ENCODE measurements at regions not wholly inside any gene's neighbourhood (a gene's known extent, or its start where the extent isn't known, plus 50 kb on each side); places are given as distances from the start of the nearest gene placed in this dataset.
"Not testable (repeated sequence)": the region's sequence is repeated elsewhere in the genome, so short reads cannot be mapped to it uniquely, and the experiment has no call there.

- DNase-seq (ENCODE audit: low read depth in 2 of 2), result no peak
Measured at GRCh38 chr12:41680155-41680554, 464.5 kb downstream of the GXYLT1 start.

DNA sequence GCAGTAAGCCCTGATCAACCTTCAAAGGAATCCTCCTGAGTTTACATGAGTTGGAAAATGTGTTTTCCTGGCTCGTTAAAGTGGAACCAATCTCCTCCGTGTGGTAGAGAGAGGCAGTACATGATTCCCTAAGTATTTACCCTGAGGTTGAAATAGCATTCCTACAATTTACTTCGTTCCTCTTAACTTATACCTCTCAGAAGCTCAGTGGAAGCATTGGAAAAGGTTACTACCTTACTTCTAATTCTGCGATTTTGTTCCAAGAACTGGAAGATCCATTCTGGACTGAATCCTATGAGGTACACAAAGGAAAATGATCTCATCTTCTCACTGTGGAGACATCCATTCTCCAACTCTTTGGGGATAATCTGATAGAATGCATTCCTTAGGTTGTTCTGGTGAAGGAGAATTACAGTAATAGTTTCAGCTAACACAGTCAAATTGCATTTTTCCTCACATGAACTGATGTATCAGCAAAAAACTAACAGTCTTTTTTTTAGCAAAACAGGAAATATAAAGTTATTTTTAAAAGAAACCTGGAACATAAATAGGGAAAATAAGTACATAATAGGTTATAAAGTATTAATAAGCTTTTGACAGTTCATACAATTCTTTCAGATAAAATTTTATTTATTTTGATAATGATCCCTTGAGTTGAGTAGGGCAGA, 475.6 kb downstream of the PDZRN4 start:
- DNase-seq (ENCODE audit: low read depth in 2 of 2), result no peak

DNA sequence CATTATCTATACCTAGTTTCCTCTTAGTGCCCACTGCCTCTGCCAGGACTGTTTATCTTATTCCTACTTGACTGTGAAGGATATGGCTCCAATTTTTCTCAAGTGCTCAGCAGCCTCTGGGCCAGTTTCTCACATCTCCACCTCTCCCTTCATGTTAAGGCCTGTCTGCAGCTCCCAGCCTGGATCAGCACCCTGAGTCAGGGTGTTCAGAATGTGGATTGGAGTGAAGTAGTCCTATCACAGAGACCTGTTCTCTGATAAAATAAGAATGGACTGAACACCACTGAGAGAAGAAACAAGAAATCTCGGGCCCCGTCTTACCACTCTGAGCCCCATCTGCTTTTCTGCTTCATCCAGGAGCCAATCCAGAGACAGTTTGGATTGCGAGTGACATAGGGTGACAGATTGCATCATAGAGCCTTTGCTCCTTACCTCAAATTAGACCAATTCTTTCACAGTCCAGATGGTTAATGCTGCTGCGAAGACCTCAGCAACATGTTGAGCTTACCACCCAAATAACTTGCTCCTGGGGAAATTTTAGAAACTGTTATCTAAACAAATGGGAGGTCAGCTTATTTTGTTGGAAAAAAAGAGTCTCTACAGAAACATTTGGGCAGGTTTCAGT, 473.1 kb downstream of the PDZRN4 start:
- DNase-seq (ENCODE audit: low read depth in 2 of 2), result no peak

- no peak for DNase-seq (ENCODE audit: low read depth in 2 of 2)
Measured at GRCh38 chr12:41656454-41656853, 468.3 kb downstream of the PDZRN4 start.

DNA sequence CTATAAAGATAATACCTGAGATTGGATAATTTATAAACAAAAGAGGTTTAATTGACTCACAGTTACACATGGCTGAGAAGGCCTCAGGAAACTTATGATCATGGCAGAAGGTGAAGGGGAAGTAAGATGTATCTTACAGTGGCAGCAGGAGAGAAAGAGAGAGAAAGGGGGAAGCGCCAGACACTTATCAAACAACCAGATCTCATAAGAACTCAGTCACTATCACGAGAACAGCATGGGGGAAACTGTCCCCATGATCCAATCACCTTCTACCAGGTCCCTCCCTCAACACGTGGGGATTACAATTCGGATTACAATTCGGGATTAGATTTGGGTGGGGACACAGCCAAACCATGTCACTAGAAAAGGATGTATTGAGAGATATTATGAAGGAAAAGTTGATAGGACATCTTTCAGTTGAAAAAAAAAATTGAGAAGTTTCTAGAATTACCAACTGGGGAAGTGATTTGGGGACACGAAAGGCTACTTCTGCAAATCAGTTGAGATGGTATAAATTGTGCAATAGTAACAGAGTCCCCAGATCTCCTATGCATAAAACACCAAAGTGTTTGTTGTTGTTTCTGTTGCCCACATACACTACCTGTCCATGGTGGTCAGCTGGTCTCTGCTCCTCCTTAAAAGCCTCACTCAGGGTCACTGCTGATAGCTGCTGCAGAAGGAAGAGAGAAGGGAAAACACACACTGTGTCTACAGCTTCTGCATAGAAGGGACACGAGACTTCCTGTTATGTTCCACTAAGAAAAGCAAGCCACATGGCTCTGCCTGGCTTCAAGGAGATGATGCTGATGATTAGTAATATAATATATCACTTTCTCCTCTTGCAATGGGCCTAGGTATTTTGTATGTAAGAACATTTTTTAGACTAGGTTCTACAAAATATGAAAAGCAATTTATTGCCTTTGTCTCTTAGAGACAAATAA, 465.5 kb downstream of the PDZRN4 start:
- no peak for DNase-seq (ENCODE audit: low read depth in 2 of 2)

DNA sequence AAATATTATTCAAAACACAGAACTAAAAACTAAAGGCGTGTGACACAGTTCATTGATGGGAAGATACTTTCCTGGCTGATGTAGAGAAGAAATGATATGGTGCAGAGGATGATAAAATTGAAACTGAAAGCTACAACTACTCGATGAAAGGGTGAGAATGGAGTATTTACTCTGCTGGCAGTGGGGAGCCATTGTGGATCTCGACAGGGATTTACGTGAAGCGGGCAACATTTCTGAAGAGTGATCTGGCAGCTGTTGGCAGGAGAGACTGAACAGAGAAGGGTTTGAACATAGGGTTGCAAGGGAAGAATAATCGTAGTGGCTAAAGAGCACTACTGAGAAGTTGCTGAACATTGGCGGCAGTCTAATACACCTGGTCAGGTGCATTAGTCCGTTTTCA, 464.9 kb downstream of the PDZRN4 start:
- DNase-seq (ENCODE audit: low read depth in 2 of 2), result no peak

- no peak for DNase-seq (ENCODE audit: low read depth in 2 of 2)
Measured at GRCh38 chr12:41645624-41646023, 457.5 kb downstream of the PDZRN4 start.

DNA sequence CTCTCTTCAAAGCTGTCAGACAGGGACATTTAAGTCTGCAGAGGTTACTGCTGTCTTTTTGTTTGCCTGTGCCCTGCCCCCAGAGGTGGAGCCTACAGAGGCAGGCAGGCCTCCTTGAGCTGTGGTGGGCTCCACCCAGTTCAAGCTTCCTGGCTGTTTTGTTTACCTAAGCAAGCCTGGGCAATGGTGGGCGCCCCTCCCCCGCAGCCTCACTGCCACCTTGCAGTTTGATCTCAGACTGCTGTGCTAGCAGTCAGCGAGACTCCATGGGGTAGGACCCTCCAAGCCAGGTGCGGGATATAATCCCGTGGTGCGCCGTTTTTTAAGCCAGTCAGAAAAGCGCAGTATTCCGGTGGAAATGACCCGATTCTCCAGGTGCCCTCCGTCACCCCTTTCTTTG, 454.7 kb downstream of the PDZRN4 start:
- DNase-seq (ENCODE audit: low read depth in 2 of 2), result not testable (repeated sequence)

GRCh38 chr12:41636653-41637052, 448.5 kb downstream of the PDZRN4 start:
- no peak for DNase-seq (ENCODE audit: low read depth in 2 of 2)

DNA sequence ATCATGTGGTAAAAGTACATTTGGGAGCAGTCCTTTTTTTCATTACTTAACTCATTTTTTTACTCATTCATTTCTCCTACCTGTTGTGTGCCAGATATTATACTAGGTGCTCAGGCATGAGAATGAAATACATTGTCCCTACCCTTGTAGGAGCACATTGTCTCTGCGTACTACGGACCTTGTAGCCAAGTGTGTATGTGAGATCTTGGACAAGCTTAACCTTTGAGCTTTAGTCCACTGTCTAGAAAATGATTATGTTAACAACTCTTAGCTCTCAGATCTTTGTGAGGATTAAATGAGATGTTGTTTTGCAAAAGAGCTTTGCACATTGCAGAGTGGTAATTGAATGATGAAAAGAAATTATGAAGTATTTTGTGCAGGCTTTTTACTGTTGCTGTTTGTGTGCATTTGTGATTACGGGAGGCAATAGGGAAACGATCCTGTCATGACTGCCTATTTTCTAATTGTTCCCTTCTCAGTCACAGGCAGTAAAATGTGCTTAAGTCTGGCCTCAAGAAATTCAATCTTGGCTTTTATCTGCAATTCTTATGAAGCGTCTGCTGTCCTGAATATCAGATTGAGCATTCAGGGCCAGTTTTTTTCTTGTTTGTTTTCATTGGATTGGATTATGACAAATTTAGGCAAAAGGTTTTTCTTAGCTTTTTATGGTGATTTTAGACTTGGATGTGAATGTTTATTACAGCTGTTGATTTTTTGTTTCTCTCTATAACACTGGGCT, 447.7 kb downstream of the PDZRN4 start:
- DNase-seq (ENCODE audit: low read depth in 2 of 2), result no peak

DNA sequence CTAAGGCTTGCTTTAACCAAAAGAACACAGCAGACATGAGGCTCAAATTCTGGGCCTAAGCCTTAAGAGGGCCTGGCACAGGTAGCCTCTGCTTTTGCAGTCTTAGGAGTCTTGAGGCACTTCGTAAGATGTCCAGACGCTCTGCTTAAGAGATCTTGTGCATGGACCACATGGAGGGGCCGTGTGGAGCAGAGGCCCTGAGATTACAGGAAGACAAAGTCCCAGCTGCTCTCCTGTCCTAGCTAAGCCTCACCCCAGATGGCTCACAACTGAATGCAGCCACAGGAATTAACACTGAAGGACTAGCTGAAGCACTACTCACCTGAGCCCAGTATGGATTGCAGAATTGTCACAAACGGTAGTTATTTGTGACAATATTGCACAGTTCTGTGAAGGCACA, 446.0 kb downstream of the PDZRN4 start:
- no peak for DNase-seq (ENCODE audit: low read depth in 2 of 2)

GRCh38 chr12:41629611-41630010, 441.5 kb downstream of the PDZRN4 start:
- no peak for DNase-seq (ENCODE audit: low read depth in 2 of 2)

GRCh38 chr12:41627476-41627875, 439.4 kb downstream of the PDZRN4 start:
- DNase-seq (ENCODE audit: low read depth in 2 of 2), result no peak

DNA sequence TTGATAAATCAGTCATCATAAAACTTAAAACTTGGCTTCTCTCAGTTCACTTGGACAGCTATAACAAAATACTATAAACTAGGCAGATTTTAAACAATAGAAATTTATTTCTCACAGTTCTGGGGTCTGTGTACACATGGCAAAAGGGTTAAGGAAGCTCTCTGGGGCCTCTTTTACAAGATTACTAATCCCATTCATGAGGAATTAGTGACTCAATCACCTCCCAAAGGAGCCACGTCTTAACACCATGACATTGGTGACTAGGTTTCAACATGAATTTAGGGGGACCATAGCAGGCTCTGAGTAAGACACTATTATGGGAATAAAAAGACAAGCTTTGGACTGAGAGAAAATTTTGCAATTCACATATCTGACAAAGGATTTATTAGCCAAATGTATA, 436.5 kb downstream of the PDZRN4 start:
- no peak for DNase-seq (ENCODE audit: low read depth in 2 of 2)
